Neural progenitor cell (in vitro differentiated cells): ENCODE measurements at regions not wholly inside any gene's neighbourhood (a gene's known extent, or its start where the extent isn't known, plus 50 kb on each side); places are given as distances from the start of the nearest gene placed in this dataset.

Experiments used
- DNase-seq: peaks from one replicate; pipeline ENCODE4 v3.0.0-alpha.2; 2016; ENCODE audit warnings: low spot score
- H2AFZ ChIP-seq: fragments of 200-600 bp; sonication (generic); replicated peaks from 2 replicates; pipeline ENCODE4 v1.6.1; 2016; ENCODE audit warnings: antibody characterized with exemption
- H3F3A ChIP-seq: fragments of 200-600 bp; sonication (generic); 2 replicates; pipeline ENCODE4 v1.6.1; 2016; ENCODE audit warnings: antibody characterized with exemption, low read depth
- H3K27ac ChIP-seq: fragments of 200-600 bp; sonication (generic); 2 replicates; pipeline ENCODE4 v1.5.1; 2016; ENCODE audit warnings: mild to moderate bottlenecking
- H3K27me3 ChIP-seq: fragments of 200-600 bp; sonication (generic); 2 replicates; pipeline ENCODE4 v1.6.1; 2016; ENCODE audit warnings: mild to moderate bottlenecking, moderate library complexity
- H3K36me3 ChIP-seq: fragments of 200-600 bp; sonication (generic); 2 replicates; pipeline ENCODE4 v1.5.1; 2016
- H3K4me1 ChIP-seq: fragments of 200-600 bp; sonication (generic); 2 replicates; pipeline ENCODE4 v1.6.1; 2016; ENCODE audit warnings: mixed run types
- H3K4me2 ChIP-seq: fragments of 200-600 bp; sonication (generic); 2 replicates; pipeline ENCODE4 v1.6.1; 2016
- H3K4me3 ChIP-seq: fragments of 200-600 bp; sonication (generic); 2 replicates; pipeline ENCODE4 v1.5.1; 2016
- H3K79me2 ChIP-seq: fragments of 200-600 bp; sonication (generic); 2 replicates; pipeline ENCODE4 v1.6.1; 2016; ENCODE audit warnings: low read depth
- H3K9ac ChIP-seq: fragments of 200-600 bp; sonication (generic); 2 replicates; pipeline ENCODE4 v1.6.1; 2016
- H3K9me3 ChIP-seq: fragments of 200-600 bp; sonication (generic); 2 replicates; pipeline ENCODE4 v1.5.1; 2016; ENCODE audit warnings: low read depth
- H4K20me1 ChIP-seq: fragments of 200-600 bp; sonication (generic); 2 replicates; pipeline ENCODE4 v1.6.1; 2016; ENCODE audit warnings: low read depth
- H3K27ac Mint-ChIP-seq: 3 replicates; pipeline ENCODE4 v1.8.0; 2021; ENCODE audit warnings: mixed read lengths
- H3K27me3 Mint-ChIP-seq: 2 replicates; pipeline ENCODE4 v1.8.0; 2022; ENCODE audit warnings: low read depth, mild to moderate bottlenecking, inconsistent platforms, moderate library complexity, mixed read lengths; ENCODE audit not compliant: insufficient read depth
- H3K36me3 Mint-ChIP-seq: 3 replicates; pipeline ENCODE4 v1.8.0; 2021; ENCODE audit warnings: mixed read lengths
- H3K4me1 Mint-ChIP-seq: 3 replicates; pipeline ENCODE4 v1.8.0; 2021; ENCODE audit warnings: mixed read lengths
- H3K4me3 Mint-ChIP-seq: 3 replicates; pipeline ENCODE4 v1.8.0; 2021; ENCODE audit warnings: mild to moderate bottlenecking, moderate library complexity, mixed read lengths
- H3K9me3 Mint-ChIP-seq: 3 replicates; pipeline ENCODE4 v1.8.0; 2020; ENCODE audit warnings: mixed read lengths
- EZH2 ChIP-seq: fragments of 200-600 bp; sonication (generic); IDR thresholded peaks from 2 replicates; pipeline ENCODE4 v1.6.1; 2017; ENCODE audit warnings: antibody characterized with exemption, mild to moderate bottlenecking, moderate library complexity
- EZH2phosphoT487 ChIP-seq: fragments of 200-600 bp; sonication (generic); IDR thresholded peaks from 2 replicates; pipeline ENCODE4 v1.6.1; 2017; ENCODE audit warnings: antibody characterized with exemption
- TF ChIP-seq, protein P1 (sequence below): fragments of 200-600 bp; sonication (generic); IDR thresholded peaks from 2 replicates; pipeline ENCODE4 v1.5.1; 2017; ENCODE audit warnings: antibody characterized with exemption, mild to moderate bottlenecking

DNA sequence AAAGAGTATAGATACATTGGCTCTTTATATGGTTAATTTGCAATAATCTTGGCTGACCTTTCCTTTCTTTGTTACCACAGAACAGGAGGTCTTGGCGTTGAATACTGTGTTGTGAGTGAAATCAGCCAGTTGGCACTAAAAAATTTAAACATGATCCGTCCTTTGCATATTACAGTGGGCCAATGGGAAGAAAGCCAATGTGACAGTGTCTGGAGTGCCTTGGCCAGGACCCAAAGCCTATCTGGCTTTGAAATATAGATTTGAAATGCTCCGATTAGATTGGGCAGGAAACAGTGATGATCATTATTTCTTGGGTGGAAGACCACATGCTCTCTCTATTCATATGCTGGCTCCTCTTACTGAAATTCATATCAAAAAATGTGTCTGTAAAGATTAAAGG lies 339.6 kb upstream of the ANO3 start:
- Histone ChIP-seq H3K4me1 (no peaks in the 10 kb centered on the region), H3F3A (no peaks in the 10 kb centered on the region), H4K20me1 (no peaks in the 10 kb centered on the region), H2AFZ (no peak overlapping the region), H3K9me3 (no peaks in the 10 kb centered on the region), H3K27ac (no peak overlapping the region), H3K9ac (no peak overlapping the region), H3K4me3 (no peak overlapping the region), H3K79me2 (no peaks in the 10 kb centered on the region), H3K27me3 (no peaks in the 10 kb centered on the region), H3K4me2 (no peak overlapping the region), H3K36me3 (no peaks in the 10 kb centered on the region)
- Mint-ChIP-seq H3K36me3 (no peaks in the 10 kb centered on the region), H3K27me3 (no peaks in the 10 kb centered on the region), H3K27ac (no peak overlapping the region), H3K4me1 (no peaks in the 10 kb centered on the region), H3K9me3 (no peaks in the 10 kb centered on the region), H3K4me3 (no peak overlapping the region)
- TF ChIP-seq EZH2phosphoT487 = no peak
- TF ChIP-seq, protein P1, sequence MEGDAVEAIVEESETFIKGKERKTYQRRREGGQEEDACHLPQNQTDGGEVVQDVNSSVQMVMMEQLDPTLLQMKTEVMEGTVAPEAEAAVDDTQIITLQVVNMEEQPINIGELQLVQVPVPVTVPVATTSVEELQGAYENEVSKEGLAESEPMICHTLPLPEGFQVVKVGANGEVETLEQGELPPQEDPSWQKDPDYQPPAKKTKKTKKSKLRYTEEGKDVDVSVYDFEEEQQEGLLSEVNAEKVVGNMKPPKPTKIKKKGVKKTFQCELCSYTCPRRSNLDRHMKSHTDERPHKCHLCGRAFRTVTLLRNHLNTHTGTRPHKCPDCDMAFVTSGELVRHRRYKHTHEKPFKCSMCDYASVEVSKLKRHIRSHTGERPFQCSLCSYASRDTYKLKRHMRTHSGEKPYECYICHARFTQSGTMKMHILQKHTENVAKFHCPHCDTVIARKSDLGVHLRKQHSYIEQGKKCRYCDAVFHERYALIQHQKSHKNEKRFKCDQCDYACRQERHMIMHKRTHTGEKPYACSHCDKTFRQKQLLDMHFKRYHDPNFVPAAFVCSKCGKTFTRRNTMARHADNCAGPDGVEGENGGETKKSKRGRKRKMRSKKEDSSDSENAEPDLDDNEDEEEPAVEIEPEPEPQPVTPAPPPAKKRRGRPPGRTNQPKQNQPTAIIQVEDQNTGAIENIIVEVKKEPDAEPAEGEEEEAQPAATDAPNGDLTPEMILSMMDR = no peak
- TF ChIP-seq EZH2 = no peak
- DNase-seq = no peak

DNA sequence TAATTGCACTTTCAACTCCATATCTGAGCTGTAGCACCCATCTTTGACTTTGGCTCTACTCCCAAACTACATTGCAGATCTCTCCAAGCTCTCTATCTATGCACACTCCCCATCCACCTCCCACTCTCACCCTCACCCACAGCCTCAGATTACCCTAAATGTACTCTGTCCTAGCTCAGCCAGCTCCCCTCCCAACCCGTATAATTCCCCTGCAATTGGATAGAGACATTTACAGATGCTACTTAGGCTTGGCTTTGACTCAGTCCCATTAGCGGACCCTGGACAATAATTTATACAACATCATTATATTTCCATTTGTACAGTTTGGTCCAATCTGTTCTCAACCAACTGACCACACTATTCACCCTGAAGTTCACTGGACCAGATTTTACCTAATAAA lies 338.9 kb upstream of the ANO3 start:
- no peaks in the 10 kb centered on the region for H3K36me3 ChIP-seq
- no peaks in the 10 kb centered on the region for H3K9me3 ChIP-seq
- Mint-ChIP-seq H3K27ac (no peak overlapping the region), H3K4me1 (no peaks in the 10 kb centered on the region), H3K9me3 (no peaks in the 10 kb centered on the region), H3K27me3 (no peaks in the 10 kb centered on the region), H3K4me3 (no peak overlapping the region), H3K36me3 (no peaks in the 10 kb centered on the region)
- H3K79me2 ChIP-seq = no peaks in the 10 kb centered on the region
- H4K20me1 ChIP-seq = no peaks in the 10 kb centered on the region
- H3K4me2 ChIP-seq = no peak overlapping the region
- no peaks in the 10 kb centered on the region for H3F3A ChIP-seq
- H3K27me3 ChIP-seq = no peaks in the 10 kb centered on the region
- TF ChIP-seq EZH2 (no peak), EZH2phosphoT487 (no peak)
- TF ChIP-seq, protein P1 = no peak
- no peak for DNase-seq
- no peak overlapping the region for H3K27ac ChIP-seq
- H3K4me1 ChIP-seq = no peaks in the 10 kb centered on the region
- no peak overlapping the region for H2AFZ ChIP-seq
- no peak overlapping the region for H3K9ac ChIP-seq
- no peak overlapping the region for H3K4me3 ChIP-seq

DNA sequence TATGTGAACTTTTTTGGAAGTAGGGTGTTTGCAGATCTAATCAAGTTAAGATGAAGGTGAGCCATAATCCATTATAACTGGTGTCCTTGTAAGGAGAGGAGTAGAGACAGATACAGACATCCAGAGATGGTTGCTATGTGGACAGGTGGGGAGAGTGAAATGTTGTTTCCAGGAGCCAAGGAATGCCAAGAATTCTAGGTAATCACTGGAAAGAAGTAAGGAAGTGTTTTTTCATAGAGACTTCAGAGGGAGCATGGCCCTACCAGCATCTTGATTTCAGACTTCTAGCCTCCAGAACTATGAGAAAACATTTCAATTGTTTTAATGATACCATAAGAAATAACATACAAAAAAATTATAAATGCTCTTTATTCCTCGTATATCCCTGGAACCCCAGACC lies 320.5 kb upstream of the ANO3 start:
- no peak overlapping the region for H3K9ac ChIP-seq
- H3K79me2 ChIP-seq = no peaks in the 10 kb centered on the region
- no peak overlapping the region for H2AFZ ChIP-seq
- H3K4me1 ChIP-seq = no peaks in the 10 kb centered on the region
- H3K9me3 Mint-ChIP-seq = no peaks in the 10 kb centered on the region
- no peak overlapping the region for H3K4me3 ChIP-seq
- H3K36me3 ChIP-seq = no peaks in the 10 kb centered on the region
- H3K9me3 ChIP-seq = no peaks in the 10 kb centered on the region
- H3K36me3 Mint-ChIP-seq = no peaks in the 10 kb centered on the region
- H3F3A ChIP-seq = no peaks in the 10 kb centered on the region
- H3K27ac ChIP-seq = no peak overlapping the region
- no peaks in the 10 kb centered on the region for H4K20me1 ChIP-seq
- no peaks in the 10 kb centered on the region for H3K4me1 Mint-ChIP-seq
- DNase-seq = no peak
- H3K4me2 ChIP-seq = no peak overlapping the region
- H3K27ac Mint-ChIP-seq = no peak overlapping the region
- no peaks in the 10 kb centered on the region for H3K27me3 Mint-ChIP-seq
- no peak overlapping the region for H3K4me3 Mint-ChIP-seq
- H3K27me3 ChIP-seq = no peaks in the 10 kb centered on the region
- TF ChIP-seq EZH2 (no peak), EZH2phosphoT487 (no peak)
- TF ChIP-seq, protein P1 = no peak
